GM18951 (cell line): ENCODE measurements at regions not wholly inside any gene's neighbourhood (a gene's known extent, or its start where the extent isn't known, plus 50 kb on each side); places are given as distances from the start of the nearest gene placed in this dataset.

Source experiments
- POLR2A ChIP-seq: IDR thresholded peaks from 4 replicates; pipeline ENCODE4 v1.6.1; 2011; ENCODE audit warnings: mild to moderate bottlenecking; ENCODE audit not compliant: insufficient read length, insufficient read depth; ENCODE audit errors: extremely low read depth
- in situ Hi-C: fragments of 300-500 bp; cut with MboI; formaldehyde crosslinking; loops from one replicate; pipeline ENCODE4 v1.12.0; 2022; ENCODE audit warnings: low sequenced_read_pairs, mixed read lengths, inconsistent platforms; ENCODE audit not compliant: unreplicated experiment

DNA sequence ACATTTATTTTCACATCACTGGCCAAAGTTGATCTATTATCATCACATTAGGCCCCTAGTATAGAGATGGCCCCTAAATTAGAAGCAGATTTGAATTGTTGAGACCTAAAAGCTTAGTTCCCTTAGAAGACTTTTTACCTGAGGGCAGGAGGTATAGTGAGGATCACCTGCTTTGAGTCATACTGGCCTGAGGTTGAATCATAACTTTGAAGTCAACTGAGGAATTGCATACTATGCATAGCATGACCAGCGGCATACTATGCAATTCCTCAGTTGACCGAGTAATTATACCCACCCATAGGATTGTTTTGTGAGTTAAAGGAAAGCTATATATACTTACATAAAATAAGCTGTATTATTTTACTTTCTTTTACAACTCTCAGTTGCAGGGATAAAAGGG, 50.3 kb upstream of the DPH5 start:
- in situ Hi-C loops, result no loop called here
- no peak for TF ChIP-seq POLR2A
